NCI-H2196 treated with DMSO at 0.1 percent for 48 hours (cell line): ENCODE measurements at regions not wholly inside any gene's neighbourhood (a gene's known extent, or its start where the extent isn't known, plus 50 kb on each side); places are given as distances from the start of the nearest gene placed in this dataset.
A peak's percentile ranks its signal among the peaks of the same experiment; 100 is the strongest.

Experiments
- DNase-seq: peaks from one replicate; lab custom pipeline; 2025; ENCODE audit not compliant: unreplicated experiment; lab: John Stamatoyannopoulos, UW

GRCh38 chr15:70493376-70493775 lies 270.0 kb downstream of the UACA start:
- DNase-seq, result no peak

DNA sequence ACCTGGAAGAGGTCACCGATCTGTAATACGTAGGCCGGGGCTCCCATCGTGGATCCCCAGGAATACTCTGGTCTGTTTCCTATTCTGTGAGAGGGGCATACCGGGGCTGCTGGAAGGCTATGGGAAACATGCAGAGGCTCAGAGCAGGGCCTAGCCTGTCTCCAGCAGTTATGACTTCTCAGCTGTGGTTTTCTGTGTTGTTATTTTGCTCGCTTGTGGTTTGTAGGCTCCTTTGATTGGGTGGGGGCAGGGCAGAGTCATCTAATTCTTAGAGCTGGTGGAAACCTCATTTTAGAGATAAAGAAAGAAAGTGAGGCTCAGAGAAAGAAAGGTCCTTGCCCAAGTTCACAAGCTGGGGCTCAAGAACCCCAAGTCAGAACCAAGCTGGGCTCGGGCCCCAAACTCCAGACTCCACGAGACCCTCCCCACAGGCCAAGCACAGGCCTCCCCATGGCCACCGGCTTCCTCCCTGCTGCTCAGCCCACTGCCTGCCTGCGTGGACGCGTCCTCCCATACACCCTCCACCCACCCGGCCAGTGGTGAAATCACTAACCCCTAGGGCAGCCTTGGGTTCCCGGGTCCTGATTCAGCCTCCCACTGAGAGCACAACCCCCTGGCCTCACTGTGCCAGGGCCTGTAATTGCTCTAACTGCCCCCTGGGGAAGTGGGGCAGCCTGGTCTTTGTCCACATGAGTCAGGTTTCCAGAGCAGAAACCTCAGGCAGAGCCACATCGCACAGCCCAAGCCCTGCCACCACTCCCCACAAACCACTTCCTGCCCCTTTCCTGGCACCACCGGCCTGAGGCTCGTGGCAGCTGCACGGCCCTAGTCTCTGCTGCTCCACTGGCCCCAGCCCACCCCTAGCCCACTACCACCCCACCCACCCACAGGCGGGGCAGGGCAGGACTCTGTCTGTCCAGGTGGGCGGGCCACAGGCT lies 270.8 kb downstream of the UACA start:
- DNase-seq, result no peak

DNA sequence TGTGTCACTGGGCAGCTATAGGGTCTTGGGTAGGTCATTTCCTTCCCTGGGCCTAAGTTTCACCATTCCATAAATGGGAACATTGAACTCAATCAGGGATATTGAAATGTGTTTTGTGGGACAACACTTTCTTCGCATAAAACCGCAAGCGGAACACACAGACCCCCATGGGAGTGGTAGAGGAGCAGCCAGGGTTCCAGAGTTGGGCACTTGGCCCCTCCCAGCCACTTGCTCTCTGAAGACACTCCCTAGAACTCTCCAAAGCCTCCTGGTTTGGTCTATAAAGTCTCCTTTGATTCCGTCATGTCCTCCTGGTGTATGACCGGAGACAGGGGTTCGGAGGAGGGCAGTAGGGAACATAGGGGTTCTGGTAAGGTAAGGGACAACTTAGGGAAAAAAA lies 271.7 kb downstream of the UACA start:
- no peak for DNase-seq

DNA sequence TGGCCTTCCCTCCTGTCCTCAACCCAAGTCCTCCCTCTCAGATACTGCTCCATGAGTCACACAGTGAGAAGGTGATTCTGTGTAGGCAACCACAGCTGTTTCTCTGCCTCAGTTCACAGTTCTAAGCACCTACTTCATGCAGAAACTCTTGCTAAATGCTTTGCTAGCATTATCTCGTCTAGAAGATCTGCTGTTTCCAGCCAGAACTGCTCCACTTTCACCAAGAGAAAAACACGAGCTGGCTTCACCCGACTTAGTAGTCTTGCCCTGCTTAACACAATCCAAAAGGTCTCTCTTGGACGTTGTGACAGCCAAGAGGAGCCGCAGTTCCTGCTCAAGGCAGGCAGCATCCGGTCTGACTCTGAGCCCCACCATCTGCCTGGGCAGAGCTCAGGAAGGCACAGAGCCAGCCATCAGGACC lies 272.1 kb downstream of the UACA start:
- DNase-seq, result no peak

DNA sequence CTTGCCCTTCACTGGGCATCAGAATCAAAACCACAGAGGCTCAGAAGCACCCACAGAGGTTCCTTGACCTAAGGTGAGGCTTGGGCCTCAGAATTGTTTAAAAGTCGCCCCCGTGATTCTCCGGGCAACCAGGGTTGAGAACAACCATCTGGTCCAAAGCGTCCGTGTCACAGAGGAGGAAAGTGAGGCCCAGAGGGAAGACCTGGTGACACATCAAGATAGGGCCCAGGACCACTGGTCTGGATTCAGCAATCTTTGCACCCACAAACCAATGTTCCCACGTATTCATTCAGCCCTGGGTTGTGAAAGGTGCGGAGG lies 272.6 kb downstream of the UACA start:
- DNase-seq, result no peak

- no peak for DNase-seq
Measured at GRCh38 chr15:70490148-70490837, 273.1 kb downstream of the UACA start.

GRCh38 chr15:70488941-70489848 lies 274.2 kb downstream of the UACA start:
- no peak for DNase-seq

DNA sequence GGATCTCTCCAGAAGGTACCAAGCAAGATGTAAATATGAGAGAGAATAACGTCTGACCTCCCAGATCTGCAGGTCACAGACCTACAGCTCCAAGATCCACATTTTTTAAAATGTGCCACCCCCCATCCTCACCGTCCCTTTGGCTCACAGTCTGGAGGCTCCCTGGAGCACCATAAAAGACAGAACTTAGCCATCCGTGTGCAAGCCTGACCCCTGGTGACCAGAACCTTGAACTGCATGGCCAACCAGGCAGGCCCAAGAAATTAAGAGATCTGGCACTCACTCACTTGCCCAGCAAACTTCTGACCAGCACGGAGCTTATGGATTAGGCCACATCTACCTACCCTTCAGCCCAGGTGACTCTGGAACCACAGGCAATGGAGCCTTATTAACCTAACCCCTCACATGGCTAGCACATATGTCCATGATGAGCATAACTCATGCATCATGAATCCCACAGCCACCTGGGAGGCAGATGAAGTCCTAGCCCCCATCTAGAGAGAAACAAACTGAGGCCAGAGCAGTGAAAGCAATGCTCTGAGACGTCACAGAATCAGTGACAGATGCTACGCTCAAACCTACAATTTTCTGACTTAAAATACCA lies 275.3 kb downstream of the UACA start:
- no peak for DNase-seq

- DNase-seq, result no peak
Measured at GRCh38 chr15:70487387-70487740, 276.0 kb downstream of the UACA start.

DNA sequence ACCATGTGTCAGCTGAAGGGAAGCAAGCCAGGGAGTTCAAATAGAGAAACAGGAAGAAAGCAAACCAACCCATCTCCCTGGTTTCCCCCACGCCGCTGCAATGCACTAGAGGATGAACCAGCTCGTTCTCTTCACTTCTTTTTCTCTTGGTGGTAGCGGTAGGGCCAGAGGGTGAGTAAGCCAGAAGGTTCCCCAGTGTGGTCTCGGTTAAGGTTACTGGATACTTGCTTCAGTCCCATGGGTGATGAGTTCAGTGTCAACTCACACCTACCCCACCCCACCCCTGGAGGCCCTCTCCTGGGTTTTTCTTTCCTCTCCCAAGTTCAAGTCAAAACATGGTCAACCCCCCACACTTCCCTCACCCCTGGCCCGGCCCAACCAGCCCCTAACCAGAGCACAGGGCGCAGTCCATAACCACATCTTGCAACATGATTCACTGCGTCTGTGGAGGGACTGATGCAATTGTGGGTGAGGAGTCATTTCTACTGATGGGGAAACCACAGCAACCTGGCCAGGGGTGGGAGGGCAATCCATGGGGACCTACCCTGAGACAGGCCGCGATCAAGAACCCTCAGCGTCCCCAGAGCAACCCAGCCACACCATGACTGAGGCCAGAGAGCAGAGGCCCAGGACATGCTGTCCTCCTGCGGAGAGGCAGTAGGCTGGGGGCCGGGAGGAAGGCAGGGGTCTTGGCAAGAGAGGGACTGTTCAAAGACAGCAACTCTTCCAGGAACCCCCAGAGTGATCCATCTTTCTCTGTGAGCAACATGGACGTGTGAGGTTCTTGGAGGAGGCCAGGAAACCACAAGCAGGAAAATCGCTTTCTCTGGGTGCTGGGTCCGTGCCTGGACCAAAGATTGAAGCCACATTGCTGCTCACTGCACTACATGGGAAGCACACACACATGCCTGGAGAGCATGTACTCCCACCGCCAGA lies 276.6 kb downstream of the UACA start:
- DNase-seq, result no peak

GRCh38 chr15:70486012-70486411 lies 277.3 kb downstream of the UACA start:
- no peak for DNase-seq

DNA sequence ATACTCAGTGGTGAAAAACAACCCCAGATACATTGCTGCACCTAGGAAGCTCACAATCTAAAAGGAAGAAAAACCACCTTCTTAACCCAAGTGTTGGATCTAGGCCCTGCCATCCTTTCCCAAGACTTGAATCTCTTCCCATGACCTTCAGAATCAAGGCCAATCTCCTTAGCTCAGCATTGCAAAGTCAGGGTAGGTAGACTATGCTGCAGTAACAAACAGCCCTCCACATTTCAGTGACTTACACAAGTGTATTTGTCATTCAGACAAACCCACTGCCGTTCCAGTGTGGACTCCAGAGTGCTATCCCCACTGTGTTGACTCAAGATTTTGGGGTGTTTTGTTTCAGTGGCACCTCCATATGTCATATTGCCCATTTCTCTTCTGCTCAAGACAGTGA lies 278.4 kb downstream of the UACA start:
- no peak for DNase-seq

DNA sequence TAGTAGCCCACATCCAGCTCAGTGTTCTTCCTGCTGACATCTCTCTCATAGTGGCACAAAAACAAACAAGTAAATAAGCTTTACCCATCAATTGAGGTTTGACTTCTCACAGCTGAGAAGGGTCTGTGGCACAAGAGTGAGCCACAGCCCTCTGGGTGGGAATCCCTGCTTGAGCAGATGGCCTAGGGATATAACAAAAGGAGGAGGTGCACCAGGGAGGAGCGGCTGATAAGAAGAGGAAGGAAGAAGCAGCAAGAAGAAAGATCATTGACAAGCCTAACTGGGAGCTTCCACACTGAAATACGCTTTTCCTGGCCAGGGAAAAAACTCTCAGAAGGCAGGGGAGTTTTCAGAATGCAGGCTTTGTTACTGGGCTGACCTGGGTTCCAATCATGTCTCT lies 279.8 kb downstream of the UACA start:
- no peak for DNase-seq

DNA sequence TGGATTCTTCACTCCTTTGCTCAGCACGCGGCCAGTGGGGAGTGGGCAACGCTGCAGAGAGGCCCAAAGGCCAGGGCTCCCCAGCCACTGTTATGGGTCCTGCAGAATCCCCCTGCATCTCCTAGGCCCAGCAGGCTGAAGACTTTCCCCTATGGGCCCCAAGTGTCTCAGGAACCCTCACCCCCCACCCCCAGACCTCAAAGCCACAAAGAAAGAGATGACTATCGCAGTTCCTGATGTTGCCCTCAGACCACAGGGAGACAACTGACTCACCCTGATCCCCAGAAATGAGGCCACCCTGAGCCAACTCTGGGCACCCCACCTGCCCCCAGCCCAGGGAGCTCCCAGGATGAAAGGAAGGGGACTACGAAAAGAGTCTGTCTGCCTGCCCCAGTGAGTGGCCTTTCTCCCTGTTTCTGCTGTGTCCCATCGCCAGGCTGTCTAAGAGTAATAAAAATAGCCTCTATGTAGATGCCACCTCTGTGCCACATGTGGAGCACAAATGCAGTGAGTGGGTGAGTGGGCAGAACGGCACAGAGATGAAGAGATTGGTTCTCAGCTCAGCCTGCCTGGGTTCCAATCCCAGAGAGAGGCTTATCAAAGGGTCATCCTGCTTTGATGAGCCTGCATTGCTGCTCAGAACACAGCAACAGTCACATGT lies 283.0 kb downstream of the UACA start:
- DNase-seq, result no peak

GRCh38 chr15:70479785-70480184 lies 283.6 kb downstream of the UACA start:
- DNase-seq, result no peak

DNA sequence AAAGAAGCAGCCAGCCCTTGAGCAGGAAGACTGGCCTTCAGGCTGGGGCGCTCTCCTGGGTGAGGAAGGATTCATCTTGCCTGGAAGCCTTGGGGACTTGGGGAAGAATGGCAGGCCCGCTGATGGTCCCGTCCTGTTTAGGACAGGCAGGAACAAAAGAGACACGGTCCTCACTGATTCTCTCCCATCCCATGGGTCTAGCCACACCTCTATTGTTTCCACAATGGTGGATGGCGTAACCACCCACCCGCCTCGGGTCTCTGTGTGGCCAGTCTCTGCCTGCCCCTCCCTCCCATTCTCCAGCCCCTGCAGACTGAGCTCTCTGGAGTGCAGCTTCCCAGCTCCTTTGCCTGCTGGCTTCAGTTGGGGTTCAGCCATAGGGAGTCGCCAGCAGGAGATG lies 284.3 kb downstream of the UACA start:
- no peak for DNase-seq

DNA sequence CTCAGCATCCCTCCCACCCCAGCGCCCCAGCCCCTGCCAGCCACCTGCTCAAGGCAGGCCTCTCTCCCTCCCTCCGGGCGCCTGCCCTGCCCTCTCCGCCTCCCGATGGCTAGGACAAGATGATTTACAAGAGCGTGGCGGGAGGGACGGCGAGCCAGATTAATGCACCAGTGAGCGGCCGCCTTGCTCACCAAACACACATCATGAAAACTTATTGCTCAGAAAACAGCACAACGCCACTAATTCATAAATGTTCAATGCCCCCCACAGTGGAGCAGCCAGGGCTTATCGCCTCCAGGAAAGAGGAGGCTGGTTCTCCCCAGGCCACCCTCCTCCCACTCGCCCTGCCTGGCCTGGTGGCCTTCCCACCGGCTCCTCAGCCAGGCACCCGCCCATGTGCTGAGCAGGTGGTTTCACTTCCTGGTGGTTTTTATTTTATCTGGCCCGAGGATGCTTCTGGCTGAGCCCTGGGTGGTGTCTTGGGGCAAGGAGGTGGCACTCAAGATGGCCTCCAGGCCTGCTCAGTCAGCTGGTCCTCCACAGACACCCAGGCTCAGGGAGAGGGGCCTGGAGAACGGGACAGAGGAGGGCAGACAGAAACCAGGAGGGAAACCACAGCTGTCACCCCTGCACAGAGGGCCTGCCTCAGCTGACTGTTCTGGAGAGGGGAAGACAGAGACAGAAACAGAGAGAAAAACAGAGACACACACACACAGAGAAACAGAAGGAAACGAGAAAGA lies 284.9 kb downstream of the UACA start:
- DNase-seq, result peak; percentile 9

DNA sequence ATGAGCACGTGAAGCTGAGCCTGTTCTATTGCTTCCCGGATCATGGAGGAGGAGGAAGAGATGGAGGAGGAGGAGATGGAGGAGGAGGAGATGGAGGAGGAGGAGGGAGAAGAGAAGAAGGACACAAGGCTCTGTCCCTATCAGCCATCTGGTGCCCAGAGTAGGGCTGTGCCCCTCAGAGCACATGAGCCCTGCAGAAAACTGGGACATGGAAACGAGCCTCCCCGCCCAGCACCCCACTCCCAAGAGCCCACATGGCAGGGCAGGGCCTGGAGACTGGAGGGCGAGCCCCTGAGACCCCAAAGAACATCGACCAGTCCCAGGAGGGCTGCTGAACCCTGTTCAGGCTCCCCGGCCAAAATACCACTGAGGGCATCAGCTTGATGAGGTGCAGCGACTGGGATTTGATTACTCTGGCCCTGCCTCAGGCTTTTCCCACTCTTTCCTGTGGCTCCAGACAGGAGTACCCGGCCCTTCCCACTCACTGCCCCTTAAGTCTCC lies 285.6 kb downstream of the UACA start:
- no peak for DNase-seq

DNA sequence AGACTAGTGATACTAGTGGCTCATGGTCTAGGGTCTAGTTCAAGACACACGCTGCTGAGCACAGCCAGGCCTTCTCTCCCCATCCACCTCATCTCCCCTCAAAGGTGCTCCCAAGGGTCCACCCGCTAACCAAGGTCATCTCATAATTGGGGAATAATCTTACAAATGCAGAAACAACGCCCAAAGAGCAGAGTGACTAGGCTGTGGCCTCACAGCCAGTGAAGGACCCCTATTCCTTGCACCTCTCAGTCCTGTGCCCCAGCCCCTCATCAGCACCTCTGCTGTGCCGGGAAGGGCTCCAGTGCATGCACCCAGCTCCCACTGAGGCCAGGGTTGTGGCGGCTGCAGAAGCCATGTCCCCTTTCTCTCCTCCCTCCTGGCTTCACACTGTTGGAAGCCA lies 286.9 kb downstream of the UACA start:
- DNase-seq, result no peak
